Thoracic aorta (tissue), 2 donors: ENCODE measurements at regions not wholly inside any gene's neighbourhood (a gene's known extent, or its start where the extent isn't known, plus 50 kb on each side); places are given as distances from the start of the nearest gene placed in this dataset.
A peak's percentile ranks its signal among the peaks of the same experiment; 100 is the strongest.

ENCODE experiments used
- ATAC-seq: fragments of 150-250 bp; one replicate; pipeline ENCODE4 v1.8.0; 2017; ENCODE audit warnings: low read depth; ENCODE audit not compliant: insufficient number of reproducible peaks, low FRiP score
- DNase-seq: peaks from one replicate; pipeline ENCODE4 v3.0.0-alpha.2; 2020; ENCODE audit warnings: low spot score
- H3K27ac ChIP-seq, 2 donors: fragments of 200-600 bp; sonication (generic); 1 replicate in 1 of 2; 2 replicates in 1 of 2; pipeline ENCODE4 v1.5.1; 2016; ENCODE audit warnings: mild to moderate bottlenecking in 2 of 2, moderate library complexity in 2 of 2
- H3K27me3 ChIP-seq: fragments of 200-600 bp; sonication (generic); replicated peaks from 2 replicates; pipeline ENCODE4 v1.6.0; 2016; ENCODE audit warnings: mild to moderate bottlenecking; ENCODE audit not compliant: insufficient read depth
- H3K36me3 ChIP-seq: fragments of 200-600 bp; sonication (generic); one replicate; pipeline ENCODE4 v1.5.1; 2016
- H3K4me1 ChIP-seq, 2 donors: fragments of 200-600 bp; sonication (generic); 1 replicate in 1 of 2; 2 replicates in 1 of 2; pipeline versions ENCODE4 v1.5.1 to v1.6.0; 2016; ENCODE audit warnings: low read depth in 2 of 2, mild to moderate bottlenecking in 1 of 2; ENCODE audit not compliant: control insufficient read depth in 1 of 2
- H3K4me3 ChIP-seq: fragments of 200-600 bp; sonication (generic); 2 replicates; pipeline ENCODE4 v1.5.1; 2016; ENCODE audit warnings: mild to moderate bottlenecking
- H3K9me3 ChIP-seq: fragments of 200-600 bp; sonication (generic); 2 replicates; pipeline ENCODE4 v1.5.1; 2016
- CTCF ChIP-seq: fragments of 200-600 bp; sonication (generic); IDR thresholded peaks from one replicate; pipeline ENCODE4 v1.5.1; 2019; ENCODE audit warnings: antibody characterized with exemption

GRCh38 chr15:58329211-58329610 is 102.6 kb upstream of the LIPC start:
- H3K27ac ChIP-seq, result no peak overlapping the region
- H3K36me3 ChIP-seq, result no peaks in the 10 kb centered on the region
- DNase-seq, result no peak
- no peaks in the 10 kb centered on the region for H3K27me3 ChIP-seq
- ATAC-seq, result no peak
- no peak overlapping the region for H3K4me3 ChIP-seq
- TF ChIP-seq CTCF, result no peak
- H3K9me3 ChIP-seq, result no peaks in the 10 kb centered on the region
- H3K4me1 ChIP-seq, result peaks cover 29 to 37% of the 10 kb centered on the region in 2 donors

GRCh38 chr15:58329781-58330671 is 101.8 kb upstream of the LIPC start:
- H3K27ac ChIP-seq, result peak overlapping the region in 1 of 2 donors; percentile 78
- TF ChIP-seq CTCF, result no peak
- ATAC-seq (no peak), DNase-seq (no peak)
- H3K36me3 ChIP-seq, result no peaks in the 10 kb centered on the region
- H3K27me3 ChIP-seq, result no peaks in the 10 kb centered on the region
- H3K4me1 ChIP-seq, result peaks cover 29 to 37% of the 10 kb centered on the region in 2 donors
- no peaks in the 10 kb centered on the region for H3K9me3 ChIP-seq
- no peak overlapping the region for H3K4me3 ChIP-seq

GRCh38 chr15:58330741-58331559 is 100.8 kb upstream of the LIPC start:
- no peaks in the 10 kb centered on the region for H3K27me3 ChIP-seq
- no peak for TF ChIP-seq CTCF
- peak overlapping the region; percentile 70 to 78 for H3K27ac ChIP-seq
- H3K4me3 ChIP-seq, result peak overlapping the region; percentile 49
- no peaks in the 10 kb centered on the region for H3K36me3 ChIP-seq
- no peak for ATAC-seq
- peaks cover 29 to 37% of the 10 kb centered on the region in 2 donors for H3K4me1 ChIP-seq
- H3K9me3 ChIP-seq, result no peaks in the 10 kb centered on the region
- no peak for DNase-seq

- H3K27me3 ChIP-seq, result no peaks in the 10 kb centered on the region
- ATAC-seq (peak; percentile 32), DNase-seq (no peak)
- no peaks in the 10 kb centered on the region for H3K9me3 ChIP-seq
- H3K27ac ChIP-seq, result peak overlapping the region; percentile 70 to 78
- TF ChIP-seq CTCF, result no peak
- no peaks in the 10 kb centered on the region for H3K36me3 ChIP-seq
- peak overlapping the region; percentile 49 for H3K4me3 ChIP-seq
- H3K4me1 ChIP-seq, result peaks cover 29 to 37% of the 10 kb centered on the region in 2 donors
These were observed 100.3 kb upstream of the LIPC start for GRCh38 chr15:58331560-58331912.
